Activated T-helper 9 cell treated with anti-CD3 and anti-CD28 coated beads, Interleukin-2, amount 50 U/mL, for 16 hours (primary cell): ENCODE measurements at regions not wholly inside any gene's neighbourhood (a gene's known extent, or its start where the extent isn't known, plus 50 kb on each side); places are given as distances from the start of the nearest gene placed in this dataset.
"Not testable (repeated sequence)": the region's sequence is repeated elsewhere in the genome, so short reads cannot be mapped to it uniquely, and the experiment has no call there.

Experiments used
- DNase-seq: peaks from one replicate; pipeline ENCODE4 v3.0.0-alpha.2; 2020; ENCODE audit warnings: low read depth

DNA sequence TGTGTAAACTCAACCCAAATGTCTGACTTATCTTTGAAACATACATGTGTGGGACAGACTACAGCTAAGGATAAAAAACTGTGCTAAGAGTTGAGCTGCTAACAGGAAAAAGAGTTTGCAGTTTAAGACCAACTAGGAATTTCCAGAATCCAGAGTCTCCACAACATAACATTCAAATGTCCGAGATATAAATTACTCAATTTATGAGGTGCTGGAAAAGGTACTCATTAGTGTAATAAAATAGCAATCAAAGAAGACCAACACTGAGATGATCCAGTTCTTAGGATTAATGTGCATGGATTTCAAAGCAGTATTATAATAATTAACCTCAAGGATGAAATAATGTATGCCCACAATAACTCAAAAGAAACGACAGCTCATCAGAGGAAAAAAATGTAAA lies 426.5 kb upstream of the KCNMB2 start:
- no peak for DNase-seq

DNA sequence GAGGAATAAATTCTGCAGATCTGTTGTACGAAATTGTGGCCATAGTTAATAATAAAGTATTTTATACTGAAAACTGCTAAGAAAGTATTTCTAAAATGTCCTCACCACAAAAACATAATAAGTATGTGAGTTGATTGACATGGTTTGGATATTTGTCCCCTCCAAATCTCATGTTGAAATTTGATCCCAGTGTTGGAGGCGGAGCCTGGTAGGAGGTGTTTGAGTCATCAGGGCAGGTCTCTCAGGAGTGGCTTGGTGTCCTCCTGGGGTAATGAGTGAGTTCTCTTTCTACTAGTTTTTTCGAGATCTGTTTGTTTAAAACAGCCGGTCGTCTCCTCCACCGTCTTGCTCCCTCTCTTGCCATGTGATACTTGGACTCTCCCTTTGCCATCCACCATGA lies 424.1 kb upstream of the KCNMB2 start:
- DNase-seq: no peak

DNA sequence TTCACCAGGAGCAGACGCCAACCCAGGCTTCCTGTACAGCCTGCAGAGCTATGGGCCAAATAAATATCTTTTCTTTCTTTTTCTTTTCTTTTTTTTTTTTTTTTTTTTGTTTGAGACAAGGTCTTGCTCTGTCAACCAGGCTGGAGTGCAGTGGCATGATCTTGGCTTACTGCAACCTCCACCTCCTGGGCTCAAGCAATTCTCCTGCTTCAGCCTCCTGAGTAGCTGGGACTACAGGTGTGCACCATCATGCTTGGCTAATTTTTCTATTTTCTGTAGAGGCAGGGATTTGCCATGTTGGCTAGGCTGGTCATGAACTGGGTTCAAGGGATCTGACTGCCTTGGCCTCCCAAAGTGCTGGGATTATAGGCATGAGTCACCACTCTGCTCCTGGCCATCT lies 423.7 kb upstream of the KCNMB2 start:
- DNase-seq: not testable (repeated sequence)

DNA sequence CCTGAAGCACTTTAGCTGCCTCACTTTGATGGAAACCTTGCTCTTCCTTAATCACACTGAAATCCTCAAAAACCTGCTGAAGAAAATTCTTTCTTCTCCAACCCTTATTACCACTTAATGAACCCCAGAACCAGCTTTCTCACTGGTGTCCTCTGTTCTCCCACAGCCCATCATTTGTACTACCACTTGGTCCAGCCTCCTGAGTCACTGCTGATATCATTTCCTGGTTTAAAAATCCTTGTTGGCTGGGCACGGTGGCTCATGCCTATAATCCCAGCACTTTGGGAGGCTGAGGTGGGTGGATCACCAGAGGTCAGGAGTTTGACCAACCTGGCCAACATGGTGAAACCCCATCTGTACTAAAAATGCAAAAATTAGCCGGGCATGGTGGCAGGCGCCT lies 418.6 kb upstream of the KCNMB2 start:
- DNase-seq: no peak

DNA sequence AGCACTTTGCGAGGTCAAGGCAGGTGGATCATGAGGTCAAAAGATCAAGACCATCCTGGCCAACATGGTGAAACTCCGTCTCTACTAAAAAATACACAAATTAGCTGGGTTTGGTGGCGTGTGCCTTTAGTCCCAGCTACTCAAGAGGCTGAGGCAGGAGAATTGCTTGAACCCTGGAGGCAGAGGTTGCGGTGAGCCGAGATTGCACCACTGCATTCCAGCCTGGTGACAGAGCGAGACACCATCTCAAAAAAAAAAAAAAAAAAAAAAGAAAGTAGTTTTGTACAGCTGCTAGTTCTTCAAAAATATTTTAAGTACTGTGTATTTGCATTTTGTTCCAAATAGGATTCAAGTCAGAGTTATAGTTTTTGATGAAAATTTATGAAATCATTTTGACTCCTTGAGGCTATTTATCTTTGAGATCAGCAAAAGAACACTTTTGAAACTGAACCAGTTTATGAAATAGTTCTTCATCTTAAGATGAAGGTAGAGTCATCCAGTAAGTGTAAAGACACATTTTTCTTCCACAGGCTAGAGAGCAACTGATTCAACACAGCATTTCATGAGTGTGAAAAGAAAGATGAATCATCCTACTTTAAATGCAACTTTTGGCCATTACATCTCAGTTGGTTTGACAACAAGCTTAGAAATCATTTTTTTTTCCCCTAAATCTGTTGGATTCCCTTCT lies 416.5 kb upstream of the KCNMB2 start:
- not testable (repeated sequence) for DNase-seq

DNA sequence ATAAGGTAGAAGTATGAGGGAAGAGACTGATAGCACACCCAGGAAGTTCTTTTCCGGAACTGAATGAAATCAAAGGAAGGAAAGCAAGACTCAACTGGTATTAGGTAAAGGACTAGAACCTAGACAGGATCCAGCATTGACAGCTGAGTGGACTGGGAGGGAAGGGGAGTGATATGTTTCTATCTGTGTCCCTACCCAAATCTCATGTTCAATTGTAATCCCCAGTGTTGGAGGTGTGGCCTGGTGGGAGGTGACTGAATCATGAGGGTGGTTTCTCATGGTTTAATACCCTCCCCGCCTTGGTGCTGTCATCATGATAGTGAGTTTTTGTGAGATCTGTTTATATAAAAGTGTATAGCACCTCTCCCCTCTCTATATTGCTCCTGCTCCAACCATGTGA lies 415.9 kb upstream of the KCNMB2 start:
- DNase-seq: no peak

DNA sequence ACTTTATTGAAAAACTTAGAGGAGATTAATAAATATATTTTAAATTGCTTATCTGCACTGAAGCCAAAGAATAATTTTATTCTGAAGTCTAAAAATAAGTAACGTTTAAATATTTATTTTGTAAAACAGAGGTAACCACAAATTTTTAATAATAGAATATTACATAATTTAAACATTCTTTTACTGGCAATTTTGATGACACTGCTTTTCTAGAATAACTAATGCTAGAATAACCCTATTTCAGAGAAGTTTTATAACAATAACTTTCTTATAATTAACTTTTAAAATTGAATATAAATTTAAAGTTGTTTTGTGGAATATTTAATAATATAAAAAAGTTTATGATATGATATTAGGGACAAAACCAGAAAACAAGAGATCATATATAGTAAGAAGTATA lies 409.6 kb upstream of the KCNMB2 start:
- no peak for DNase-seq

DNA sequence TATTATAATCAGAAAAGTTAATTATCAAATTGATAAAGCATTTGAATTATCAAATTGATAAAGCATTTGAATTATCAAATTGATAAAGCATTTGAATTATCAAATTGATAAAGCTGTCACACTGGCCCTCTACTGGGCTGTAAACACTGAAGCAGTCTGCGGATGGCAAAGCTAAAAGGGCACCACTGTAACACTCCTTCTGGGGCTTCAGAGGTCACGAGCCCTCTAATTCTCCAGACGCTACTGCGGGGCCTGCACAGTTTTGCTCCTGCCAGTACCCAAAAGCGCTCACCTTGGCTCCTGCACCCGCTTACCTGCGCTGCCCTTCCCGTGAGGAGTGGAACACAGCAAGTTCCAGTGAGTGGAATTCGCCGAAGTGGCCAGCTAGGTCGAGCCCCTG lies 409.0 kb upstream of the KCNMB2 start:
- DNase-seq: no peak

DNA sequence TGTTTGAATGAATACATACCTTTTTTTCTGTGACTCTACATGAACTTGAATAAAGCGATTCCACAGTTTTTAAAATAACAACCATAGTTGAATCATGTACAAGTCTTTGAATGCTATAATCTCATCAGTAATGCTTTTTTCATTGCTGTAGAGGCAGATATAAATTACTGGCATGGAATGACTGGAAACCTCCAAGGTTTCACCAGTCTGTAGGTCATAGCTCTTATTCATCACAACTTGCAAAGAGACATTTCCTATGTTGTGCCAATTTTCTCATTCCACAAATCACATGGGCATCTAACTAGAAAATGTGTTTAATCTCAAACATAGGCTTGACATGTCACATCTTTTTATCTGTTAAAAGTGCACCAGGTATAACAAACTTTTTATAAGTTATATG lies 407.1 kb upstream of the KCNMB2 start:
- no peak for DNase-seq

DNA sequence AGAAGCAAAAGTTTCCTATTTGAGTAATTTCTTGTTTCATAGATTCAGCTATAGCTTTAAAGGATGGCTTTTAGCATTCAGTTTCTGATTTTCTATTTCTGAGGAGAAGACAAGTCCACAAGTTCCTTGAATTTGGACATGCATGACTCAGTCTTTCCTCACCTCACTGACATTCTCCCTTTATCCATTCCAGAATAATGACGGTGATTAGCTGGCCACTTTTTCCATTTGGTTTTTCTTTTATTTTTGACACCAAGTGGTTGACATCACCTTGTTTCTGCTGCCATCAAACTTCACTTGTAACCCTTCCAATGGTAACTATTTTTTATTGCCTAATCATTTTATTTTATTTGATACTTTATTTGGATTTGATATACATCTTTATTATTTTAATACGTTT lies 404.4 kb upstream of the KCNMB2 start:
- DNase-seq: no peak

DNA sequence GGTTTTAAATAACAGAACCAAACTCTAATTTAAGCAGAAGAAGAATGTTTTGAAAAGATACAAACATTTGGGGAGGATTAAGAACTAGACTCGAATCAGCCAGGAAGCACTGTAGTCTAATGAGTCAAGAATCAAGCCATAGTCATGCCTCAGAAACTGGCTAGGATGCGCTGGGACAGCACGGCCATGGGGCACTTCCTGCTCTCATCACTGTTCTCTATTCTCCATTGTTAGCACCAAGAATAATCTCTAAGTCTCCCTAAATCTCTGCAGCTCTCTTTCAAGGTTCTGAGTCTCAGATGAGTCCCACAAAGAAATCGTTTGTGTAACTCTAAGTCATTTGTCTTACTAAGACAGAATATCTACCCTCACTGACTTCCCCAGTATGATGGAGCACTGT lies 399.0 kb upstream of the KCNMB2 start:
- no peak for DNase-seq

DNA sequence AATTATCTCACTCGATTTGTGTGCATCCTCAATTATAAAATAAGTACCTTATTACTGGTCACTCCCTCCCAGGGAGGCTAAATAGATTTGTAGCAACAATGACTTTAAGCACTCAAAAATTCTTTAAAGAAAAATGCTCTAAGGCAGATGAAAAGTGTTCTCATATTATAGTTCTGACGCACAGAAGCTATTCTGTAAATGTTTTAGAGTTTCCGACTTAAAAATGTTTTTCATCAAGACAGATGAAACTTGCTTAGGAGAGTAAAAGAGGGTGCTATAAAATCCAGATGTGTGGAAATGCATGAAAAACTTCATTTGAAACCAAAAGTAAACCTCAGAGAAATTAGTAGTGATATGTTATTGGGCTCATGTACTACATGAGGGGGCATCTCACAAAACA lies 398.4 kb upstream of the KCNMB2 start:
- DNase-seq: no peak

DNA sequence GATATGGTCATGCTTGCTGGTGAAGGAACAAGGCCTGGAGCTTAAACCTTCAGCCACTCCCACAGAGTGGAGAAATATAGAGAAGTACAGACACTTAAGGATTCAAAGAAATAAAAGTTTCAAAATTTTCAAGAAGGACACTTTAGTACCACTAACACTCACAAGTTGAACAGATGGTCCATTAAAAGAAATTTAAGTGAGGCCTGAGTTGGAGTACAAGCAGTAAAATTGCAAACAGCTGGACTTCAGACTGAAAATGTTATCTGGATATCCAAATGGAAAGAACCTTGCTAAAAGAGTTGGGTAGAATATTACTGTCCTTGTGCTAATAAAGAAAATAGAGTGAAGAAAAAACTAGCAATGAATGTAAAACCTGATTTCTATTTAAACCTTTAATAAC lies 397.1 kb upstream of the KCNMB2 start:
- no peak for DNase-seq

DNA sequence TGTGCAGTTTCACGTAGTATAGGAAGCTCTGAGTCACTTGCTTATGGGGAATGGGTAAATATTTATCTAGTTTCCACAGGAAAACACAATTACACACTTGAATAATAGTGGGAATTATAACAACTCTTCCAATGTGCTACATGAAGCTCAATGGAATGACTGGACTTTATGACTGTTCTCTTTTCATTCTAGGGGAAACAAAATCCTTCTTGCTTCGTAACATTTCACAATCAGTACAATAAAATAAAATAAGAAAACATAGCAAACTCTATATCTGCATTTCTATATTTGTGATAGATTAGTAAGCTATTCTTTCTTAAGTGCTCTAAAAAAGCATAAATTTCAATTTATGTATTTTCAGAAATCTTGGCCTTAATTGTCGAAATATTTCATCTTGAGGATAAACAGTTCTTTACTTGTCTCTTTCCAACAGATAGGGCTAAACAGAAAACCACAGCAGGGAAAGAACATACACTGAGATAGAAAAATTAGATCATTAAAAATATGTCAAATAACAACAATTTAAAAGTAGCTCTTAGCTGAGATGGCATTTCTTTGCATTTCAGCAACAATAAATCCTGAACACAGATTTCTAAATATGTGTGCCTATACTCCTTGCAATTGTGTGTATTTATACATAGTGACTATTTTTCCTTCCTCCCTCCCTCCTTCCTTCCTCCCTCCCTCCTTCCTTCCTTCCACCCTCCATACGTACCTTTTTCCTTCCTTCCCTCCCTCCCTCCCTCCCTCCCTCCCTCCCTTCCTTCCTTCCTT lies 395.5 kb upstream of the KCNMB2 start:
- DNase-seq: no peak

DNA sequence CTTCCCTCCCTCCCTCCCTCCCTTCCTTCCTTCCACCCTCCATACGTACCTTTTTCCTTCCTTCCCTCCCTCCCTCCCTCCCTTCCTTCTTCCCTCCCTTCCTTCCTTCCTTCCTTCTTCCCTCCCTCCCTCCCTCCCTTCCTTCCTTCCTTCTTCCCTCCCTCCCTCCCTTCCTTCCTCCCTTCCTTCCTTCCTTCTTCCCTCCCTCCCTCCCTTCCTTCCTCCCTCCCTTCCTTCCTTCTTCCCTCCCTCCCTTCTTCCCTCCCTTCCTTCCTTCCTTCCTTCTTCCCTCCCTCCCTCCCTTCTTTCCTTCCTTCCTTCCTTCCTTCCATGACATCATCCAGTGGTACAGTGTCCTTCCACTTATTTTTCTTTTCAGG lies 394.9 kb upstream of the KCNMB2 start:
- not testable (repeated sequence) for DNase-seq

DNA sequence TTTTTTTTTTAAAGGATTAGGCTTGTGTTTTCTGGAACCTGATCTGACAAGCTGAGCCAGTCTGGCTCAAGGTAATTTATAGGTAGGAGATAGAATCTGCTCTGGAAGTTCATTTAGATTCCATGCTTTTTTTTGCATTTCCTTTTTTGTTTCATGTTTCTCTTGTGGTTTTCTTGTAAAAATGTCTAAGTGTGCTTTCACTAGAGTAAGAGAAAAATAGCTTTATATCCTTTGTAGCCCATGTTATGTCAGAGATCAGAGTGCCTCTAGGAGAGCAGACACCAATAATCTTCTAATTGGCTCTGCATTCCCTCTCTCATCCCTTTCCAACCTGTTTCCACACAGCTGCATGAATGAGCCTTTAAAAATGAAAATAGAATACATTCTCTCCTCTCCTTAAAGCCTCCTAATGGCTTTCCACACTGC lies 389.8 kb upstream of the KCNMB2 start:
- no peak for DNase-seq

DNA sequence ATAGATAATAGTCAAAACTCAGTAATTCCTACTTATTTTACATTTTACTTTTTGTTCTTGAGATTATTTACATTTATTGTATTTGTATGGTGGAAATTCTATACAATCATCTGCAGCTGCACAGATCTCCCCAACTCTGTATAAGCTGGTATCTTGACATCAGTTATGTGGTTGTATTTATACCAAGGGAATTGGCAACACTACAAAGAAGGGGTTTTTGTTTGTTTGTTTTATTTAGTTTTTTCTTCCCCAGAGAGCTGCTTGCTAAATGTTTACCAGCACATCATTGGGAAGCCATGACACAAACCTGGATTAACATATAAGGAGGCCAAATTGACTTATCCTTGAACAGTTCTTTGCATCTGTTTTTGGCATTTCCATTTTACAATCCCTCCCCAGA lies 389.2 kb upstream of the KCNMB2 start:
- no peak for DNase-seq

DNA sequence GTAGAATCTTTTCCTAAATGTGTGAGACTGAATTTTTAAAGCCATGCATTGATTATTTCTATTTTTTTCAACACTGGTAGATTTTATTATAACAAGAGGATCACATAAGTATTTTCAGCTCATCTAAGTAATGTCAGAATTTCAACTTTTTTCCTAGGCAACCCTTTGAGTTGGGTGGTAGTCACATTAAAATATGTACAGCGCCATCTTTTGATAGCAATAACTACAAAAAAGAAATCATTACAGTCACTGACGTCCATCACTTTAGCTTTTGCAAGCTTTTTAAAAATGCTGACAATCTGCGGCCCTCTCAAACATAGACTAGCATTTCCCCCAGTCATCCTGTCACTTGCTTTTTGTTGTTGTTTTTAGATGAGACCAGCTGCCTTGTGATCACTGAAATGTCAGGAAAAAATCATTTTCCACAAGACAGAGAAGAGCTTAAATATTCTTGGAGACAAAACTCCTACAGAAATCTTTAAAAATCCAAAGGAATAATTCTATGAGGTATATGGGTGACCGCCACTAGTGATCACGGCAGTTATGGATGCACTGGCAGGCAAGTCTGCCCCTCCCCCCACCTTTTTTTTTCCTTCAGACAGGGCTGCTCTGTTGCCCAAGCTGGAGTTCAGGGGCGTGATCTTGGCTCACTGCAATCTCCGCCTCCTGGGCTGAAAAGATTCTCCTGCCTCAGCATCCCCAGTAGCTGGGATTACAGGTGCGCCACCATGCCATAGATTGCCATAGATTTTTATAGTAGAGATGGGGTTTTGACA lies 384.0 kb upstream of the KCNMB2 start:
- no peak for DNase-seq

DNA sequence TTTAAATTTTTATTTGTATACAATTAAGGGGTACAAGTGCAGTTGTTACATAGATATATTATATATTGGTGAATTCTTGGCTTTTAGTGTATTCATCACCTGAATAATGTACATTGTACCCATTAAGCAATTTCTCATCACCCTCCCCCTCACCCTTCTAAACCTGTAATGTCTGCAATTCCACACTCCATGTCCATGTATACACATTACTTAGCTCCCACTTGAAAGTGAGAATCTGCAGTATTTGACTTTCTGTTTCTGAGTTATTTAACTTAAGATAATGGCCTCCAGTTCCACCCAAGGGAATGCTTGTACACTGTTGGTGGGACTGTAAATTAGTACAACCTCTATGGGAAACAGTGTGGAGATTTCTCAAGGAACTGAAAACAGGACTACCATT lies 383.2 kb upstream of the KCNMB2 start:
- DNase-seq: no peak

DNA sequence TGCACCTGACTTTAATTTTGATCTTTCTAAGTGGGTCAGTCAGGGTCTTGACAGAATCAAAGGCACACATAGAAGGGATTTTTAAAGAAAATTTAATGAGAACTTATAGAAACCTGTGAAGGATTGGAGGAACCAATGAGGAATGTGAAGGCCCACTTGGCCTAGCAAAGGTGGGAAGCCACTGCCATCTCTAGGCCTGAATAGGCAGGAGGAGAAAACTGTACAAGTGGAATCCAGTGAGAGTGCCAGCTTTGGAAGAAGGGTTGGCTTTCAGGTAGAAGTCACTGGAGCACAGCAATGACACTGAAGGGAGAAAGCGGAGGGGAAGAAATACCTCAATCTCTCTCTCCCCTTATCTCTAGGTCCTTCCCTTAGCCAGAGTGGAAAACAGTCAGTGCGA lies 380.7 kb upstream of the KCNMB2 start:
- no peak for DNase-seq

DNA sequence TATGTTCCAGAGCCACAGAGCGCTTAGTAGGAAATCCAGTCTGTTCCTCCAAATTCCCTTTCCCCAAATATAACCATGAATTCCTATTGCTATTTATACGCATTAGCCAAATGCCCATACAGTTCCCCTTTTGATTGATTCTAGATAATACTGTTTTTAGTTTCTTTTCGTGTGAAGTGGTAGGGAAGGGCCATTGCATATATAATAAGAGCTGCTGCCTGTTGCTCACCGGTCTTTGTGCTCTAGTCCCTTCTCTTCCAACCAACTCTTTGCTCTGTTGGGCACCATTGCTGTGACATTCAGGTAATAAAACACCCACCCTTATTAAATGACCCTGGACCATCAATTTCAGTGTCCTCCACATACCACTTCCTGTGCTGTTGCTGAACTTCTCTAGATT lies 379.9 kb upstream of the KCNMB2 start:
- DNase-seq: no peak

DNA sequence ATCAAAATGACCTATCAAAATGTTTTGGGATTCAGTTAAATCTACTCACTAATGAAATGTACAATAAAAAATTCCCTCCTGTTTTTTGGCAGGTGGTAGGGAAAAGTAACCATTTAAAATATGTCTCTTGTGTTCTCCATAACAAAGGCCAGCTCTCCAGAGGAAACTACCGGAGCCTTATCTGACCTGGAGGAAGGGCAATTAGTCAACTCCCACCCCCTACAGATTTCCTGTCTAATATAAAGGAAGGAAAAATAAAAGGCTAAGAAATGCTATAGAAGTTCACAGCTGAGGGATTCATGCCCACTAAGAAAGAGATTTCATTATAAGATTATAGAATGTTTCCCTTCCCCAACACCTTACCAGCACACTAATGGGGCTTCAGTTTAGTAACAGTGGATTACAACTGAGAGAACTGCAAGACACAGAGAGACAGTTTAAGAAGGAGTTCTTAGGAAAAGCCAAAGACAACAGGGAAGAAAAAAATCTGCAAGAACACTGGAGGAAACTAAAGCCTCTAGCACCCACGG lies 376.5 kb upstream of the KCNMB2 start:
- no peak for DNase-seq

DNA sequence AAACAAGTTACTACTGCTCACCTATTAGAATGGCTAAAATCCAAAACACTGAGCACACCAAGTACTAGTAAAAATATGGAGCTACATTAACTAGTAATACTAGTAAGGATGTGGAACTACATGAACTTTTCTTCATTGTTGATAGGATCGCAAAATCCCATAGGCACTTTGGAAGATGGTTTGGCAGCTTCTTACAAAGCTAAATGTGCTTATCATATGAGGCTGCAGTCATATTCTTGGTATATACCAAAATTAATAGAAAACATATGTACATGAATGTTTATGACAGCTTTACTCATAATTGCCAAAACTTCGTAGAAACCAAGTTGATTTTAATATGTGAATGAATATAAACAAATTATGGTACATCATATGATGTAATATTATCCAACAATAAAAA lies 366.8 kb upstream of the KCNMB2 start:
- no peak for DNase-seq
